ENCODE measurements at regions not wholly inside any gene's neighbourhood (a gene's known extent, or its start where the extent isn't known, plus 50 kb on each side); places are given as distances from the start of the nearest gene placed in this dataset.
"Not testable (repeated sequence)": the region's sequence is repeated elsewhere in the genome, so short reads cannot be mapped to it uniquely, and the experiment has no call there.

- not testable (repeated sequence) for DNase-seq
Observed at GRCh38 chr1:95797761-95798160, 563.8 kb downstream of the RWDD3 start.

- no peak for DNase-seq
Observed at GRCh38 chr1:95806171-95806570, 572.2 kb downstream of the RWDD3 start.

- no peak for DNase-seq
Observed at GRCh38 chr1:95809391-95809790, 575.4 kb downstream of the RWDD3 start.

- DNase-seq: no peak
Observed at GRCh38 chr1:95815511-95815910, 581.5 kb downstream of the RWDD3 start.

- DNase-seq: no peak
Observed at GRCh38 chr1:95829556-95829955, 595.5 kb downstream of the RWDD3 start.

- no peak for DNase-seq
Observed at GRCh38 chr1:95832370-95832769, 598.4 kb downstream of the RWDD3 start.

- no peak for DNase-seq
Observed at GRCh38 chr1:95849439-95849838, 615.4 kb downstream of the RWDD3 start.

GRCh38 chr1:95850165-95850649 is 616.2 kb downstream of the RWDD3 start:
- DNase-seq: no peak

- no peak for DNase-seq
Observed at GRCh38 chr1:95850763-95851162, 616.8 kb downstream of the RWDD3 start.

GRCh38 chr1:95852483-95853070 is 618.6 kb downstream of the RWDD3 start:
- DNase-seq: no peak

GRCh38 chr1:95854457-95854856 is 620.4 kb downstream of the RWDD3 start:
- DNase-seq: no peak

GRCh38 chr1:95863086-95863485 is 629.1 kb downstream of the RWDD3 start:
- no peak for DNase-seq

GRCh38 chr1:95865769-95866168 is 631.8 kb downstream of the RWDD3 start:
- DNase-seq: no peak

- DNase-seq: no peak
Observed at GRCh38 chr1:95876276-95876675, 642.3 kb downstream of the RWDD3 start.

GRCh38 chr1:95879498-95880050 is 645.6 kb downstream of the RWDD3 start:
- no peak for DNase-seq

- DNase-seq: no peak
Observed at GRCh38 chr1:95888941-95889390, 655.0 kb downstream of the RWDD3 start.

GRCh38 chr1:95889400-95889799 is 655.4 kb downstream of the RWDD3 start:
- no peak for DNase-seq

- DNase-seq: no peak
Observed at GRCh38 chr1:95893921-95894320, 659.9 kb downstream of the RWDD3 start.

- DNase-seq: no peak
Observed at GRCh38 chr1:95903060-95903459, 669.0 kb downstream of the RWDD3 start.

- no peak for DNase-seq
Observed at GRCh38 chr1:95905818-95906395, 671.9 kb downstream of the RWDD3 start.

GRCh38 chr1:95911739-95912138 is 677.7 kb downstream of the RWDD3 start:
- not testable (repeated sequence) for DNase-seq

- DNase-seq: no peak
Observed at GRCh38 chr1:95916616-95917015, 682.6 kb downstream of the RWDD3 start.

- no peak for DNase-seq
Observed at GRCh38 chr1:95924684-95925083, 690.7 kb downstream of the RWDD3 start.

- no peak for DNase-seq
Observed at GRCh38 chr1:95926331-95926730, 692.3 kb downstream of the RWDD3 start.

GRCh38 chr1:95927061-95927460 is 693.1 kb downstream of the RWDD3 start:
- DNase-seq: no peak

Data from CD4-positive, alpha-beta T cell treated with Interleukin-6 for 4 hours (primary cell).